ENCODE measurements at regions not wholly inside any gene's neighbourhood (a gene's known extent, or its start where the extent isn't known, plus 50 kb on each side); places are given as distances from the start of the nearest gene placed in this dataset.

- TF ChIP-seq CTCF (IDR thresholded peaks at IDR 0.05) (no peak), POLR2A (IDR thresholded peaks at IDR 0.05) (no peak)
These were observed 187.7 kb upstream of the TAPT1 start for GRCh38 chr4:16413814-16414555.
